Panc1 (cell line): ENCODE measurements at regions not wholly inside any gene's neighbourhood (a gene's known extent, or its start where the extent isn't known, plus 50 kb on each side); places are given as distances from the start of the nearest gene placed in this dataset.

Experiments used
- ATAC-seq: fragments of 200-7000 bp; cut with Tn5 transposase; 2 replicates; pipeline ENCODE4 v1.9.1; 2020; ENCODE audit warnings: mild to moderate bottlenecking, moderate library complexity
- BruUV-seq: library from RNA; stranded (reverse); fragments of 400-500 nt; replicated peaks from 2 replicates; lab custom pipeline; 2021; lab: Mats Ljungman, UMichigan
- CTCF ChIA-PET: fragments of 300-600 bp; sonication (Branson Sonifier 250); formaldehyde crosslinking; loops from one replicate; lab custom pipeline; 2022; ENCODE audit warnings: antibody characterized with exemption; lab: Charles Lee
- POLR2A ChIA-PET: fragments of 300-600 bp; sonication (Branson Sonifier 250); formaldehyde crosslinking; loops from one replicate; lab custom pipeline; 2022; ENCODE audit warnings: antibody characterized with exemption; lab: Charles Lee
- DNase-seq: peaks from one replicate; pipeline ENCODE4 v3.0.0-alpha.2; 2010; ENCODE audit warnings: low read depth, low spot score
- H3K27ac ChIP-seq: 2 replicates; pipeline ENCODE4 v1.5.1; 2011; ENCODE audit warnings: mild to moderate bottlenecking, low read length, inconsistent platforms
- H3K27me3 ChIP-seq: fragments of 200-500 bp; sonication (Bioruptor generic); 2 replicates; pipeline ENCODE4 v1.6.0; 2014; ENCODE audit warnings: low read length, inconsistent platforms; ENCODE audit not compliant: control insufficient read depth, insufficient read depth
- H3K36me3 ChIP-seq: fragments of 200-500 bp; sonication (Bioruptor generic); 2 replicates; pipeline ENCODE4 v1.5.1; 2014; ENCODE audit warnings: inconsistent platforms, mild to moderate bottlenecking, low read length, moderate library complexity; ENCODE audit not compliant: control insufficient read depth, insufficient read depth
- H3K4me1 ChIP-seq: 2 replicates; pipeline ENCODE4 v1.5.1; 2011; ENCODE audit warnings: inconsistent platforms, mild to moderate bottlenecking, low read length, moderate library complexity; ENCODE audit not compliant: control insufficient read depth, insufficient read depth
- H3K4me3 ChIP-seq, 2 experiments: 2 replicates each; pipeline ENCODE4 v1.5.1; 2011 to 2012; ENCODE audit warnings: low read depth in 2 of 2, low read length in 2 of 2, mild to moderate bottlenecking in 2 of 2, inconsistent platforms in 1 of 2, moderate library complexity in 1 of 2
- H3K9me3 ChIP-seq: fragments of 200-500 bp; sonication (Bioruptor generic); 2 replicates; pipeline ENCODE4 v1.5.1; 2014; ENCODE audit warnings: low read depth, mild to moderate bottlenecking, inconsistent platforms, low read length, moderate library complexity; ENCODE audit not compliant: control insufficient read depth, insufficient read depth
- CTCF ChIP-seq: fragments of 450-650 bp; IDR thresholded peaks from 2 replicates; pipeline ENCODE4 v1.5.1; 2017; ENCODE audit warnings: mild to moderate bottlenecking
- POLR2AphosphoS5 ChIP-seq: IDR thresholded peaks from 2 replicates; pipeline ENCODE4 v1.6.1; 2012; ENCODE audit warnings: mild to moderate bottlenecking, low read depth, low read length, moderate library complexity
- REST ChIP-seq, 2 experiments: IDR thresholded peaks; 2 replicates each; pipeline ENCODE4 v1.6.1; 2011 to 2012; ENCODE audit warnings: low read depth in 2 of 2, control low read depth in 1 of 2, low read length in 1 of 2, mild to moderate bottlenecking in 1 of 2, moderate library complexity in 1 of 2; ENCODE audit not compliant: insufficient read depth in 1 of 2
- SIN3A ChIP-seq: IDR thresholded peaks from 2 replicates; pipeline ENCODE4 v1.6.1; 2012; ENCODE audit warnings: low read depth, mild to moderate bottlenecking, low read length, moderate library complexity, borderline replicate concordance; ENCODE audit not compliant: insufficient read depth
- TCF7L2 ChIP-seq: IDR thresholded peaks from 2 replicates; pipeline ENCODE4 v1.6.1; 2011; ENCODE audit warnings: mild to moderate bottlenecking, low read depth, low read length, inconsistent platforms
- in situ Hi-C: cut with HindIII; loops from 2 replicates; pipeline ENCODE4 v1.10.0; 2016; ENCODE audit warnings: low sequenced_read_pairs, low pct_unique_long_range_greater_than_20kb
- intact Hi-C: fragments of 100-400 bp; cut with micrococcal nuclease; formaldehyde crosslinking; loops from one replicate; pipeline ENCODE4 v1.10.0; 2022; ENCODE audit not compliant: unreplicated experiment

DNA sequence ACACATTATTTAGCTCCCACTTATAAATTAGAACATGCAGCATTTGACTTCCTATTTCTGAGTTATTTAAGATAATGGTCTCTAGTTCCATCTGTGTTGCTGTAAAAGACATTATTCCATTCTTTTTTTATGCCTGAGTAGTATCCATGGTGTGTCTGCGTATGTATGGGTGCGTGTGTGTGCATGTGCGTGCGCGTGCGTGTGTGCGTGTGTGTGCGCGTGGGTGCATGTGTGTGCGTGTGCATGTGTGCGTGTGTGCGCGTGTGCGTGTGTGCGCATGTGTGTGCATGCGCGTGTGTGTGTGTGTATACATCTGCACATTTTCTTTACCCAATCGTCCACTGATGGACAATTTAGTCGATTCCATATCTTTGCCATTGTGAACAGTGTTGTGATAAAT is 479.4 kb upstream of the TMEM132C start:
- no peak overlapping the region for H3K27ac ChIP-seq
- H3K36me3 ChIP-seq = no peaks in the 10 kb centered on the region
- no TSS peak for BruUV-seq
- intact Hi-C loops (no loop called here), in situ Hi-C loops (no loop called here)
- TF ChIP-seq CTCF = no peak
- TF ChIP-seq REST (IDR thresholded peaks at IDR 0.05; ENCODE audit: insufficient read depth in 1 of 2, low read depth in 2 of 2, low read length in 1 of 2) = no peak
- TF ChIP-seq TCF7L2 = no peak
- TF ChIP-seq SIN3A = no peak
- TF ChIP-seq POLR2AphosphoS5 = no peak
- POLR2A ChIA-PET = no interaction called here
- no peak for DNase-seq
- no peak overlapping the region for H3K4me3 ChIP-seq
- no peak for ATAC-seq
- H3K9me3 ChIP-seq = no peaks in the 10 kb centered on the region
- no peaks in the 10 kb centered on the region for H3K4me1 ChIP-seq
- H3K27me3 ChIP-seq = no peaks in the 10 kb centered on the region
- CTCF ChIA-PET = no interaction called here

GRCh38 chr12:127790376-127790775 is 476.6 kb upstream of the TMEM132C start:
- Histone ChIP-seq H3K4me3 (no peak overlapping the region), H3K36me3 (no peaks in the 10 kb centered on the region), H3K4me1 (no peaks in the 10 kb centered on the region), H3K27me3 (no peaks in the 10 kb centered on the region), H3K9me3 (no peaks in the 10 kb centered on the region), H3K27ac (no peak overlapping the region)
- intact Hi-C loops = no loop called here
- DNase-seq = no peak
- TF ChIP-seq SIN3A (no peak), TCF7L2 (no peak), POLR2AphosphoS5 (no peak), REST (IDR thresholded peaks at IDR 0.05; ENCODE audit: insufficient read depth in 1 of 2, low read depth in 2 of 2, low read length in 1 of 2) (no peak), CTCF (no peak)
- no TSS peak for BruUV-seq
- in situ Hi-C loops = no loop called here
- ChIA-PET POLR2A (no interaction called here), CTCF (no interaction called here)
- ATAC-seq = no peak
